ENCODE measurements at regions not wholly inside any gene's neighbourhood (a gene's known extent, or its start where the extent isn't known, plus 50 kb on each side); places are given as distances from the start of the nearest gene placed in this dataset.

GRCh38 chr3:46112984-46113383, 85.7 kb upstream of the XCR1 start:
- no peaks in the 10 kb centered on the region for H4K20me1 ChIP-seq (ENCODE audit: control insufficient read depth, insufficient read depth, insufficient read length)
- no peak overlapping the region for H2BK20ac ChIP-seq (ENCODE audit: low read depth, low read length, poor library complexity, severe bottlenecking)
- H3K14ac ChIP-seq (ENCODE audit: insufficient read depth, low read length), result no peak overlapping the region
- H2AK5ac ChIP-seq (ENCODE audit: insufficient read length, low read length), result no peak overlapping the region
- H2BK5ac ChIP-seq (ENCODE audit: insufficient read length, low read length), result no peak overlapping the region
- H3K56ac ChIP-seq (ENCODE audit: insufficient read length, low read depth, low read length), result no peak overlapping the region
- Mint-ChIP-seq H3K27ac (no peak overlapping the region), H3K36me3 (ENCODE audit: insufficient read depth in 1 of 3, low read depth in 3 of 3) (peaks cover 0 to 10% (median 0%) of the 10 kb centered on the region in 3 experiments; a peak in 1 of 7 replicates), H3K4me1 (peaks cover 21 to 28% of the 10 kb centered on the region in 2 experiments), H3K27me3 (ENCODE audit: low read depth) (no peaks in the 10 kb centered on the region), H3K4me3 (no peak overlapping the region), H3K9me3 (peaks cover 2 to 6% of the 10 kb centered on the region in 2 experiments; a peak in 3 of 5 replicates)
- no peak for TF ChIP-seq CTCF (conservative IDR thresholded peaks at IDR 0.05)
- no peak overlapping the region for H2BK12ac ChIP-seq (ENCODE audit: insufficient read length, low read depth, low read length)
- no peak overlapping the region for H3K4me2 ChIP-seq (ENCODE audit: insufficient read depth, insufficient read length, low read length)
- no peak for DNase-seq
- H3K79me2 ChIP-seq (ENCODE audit: insufficient read depth, low read length), result no peaks in the 10 kb centered on the region
- H3K79me1 ChIP-seq (ENCODE audit: insufficient read depth, low read depth, low read length, poor library complexity, severe bottlenecking), result no peaks in the 10 kb centered on the region
- H3K23ac ChIP-seq (ENCODE audit: insufficient read length, low read depth, low read length), result no peak overlapping the region
- H3K4ac ChIP-seq (ENCODE audit: low read depth, low read length), result no peak overlapping the region
- no peak overlapping the region for H3K9ac ChIP-seq (ENCODE audit: extremely low read depth, insufficient read length, low read length)
- H3K27ac ChIP-seq (ENCODE audit: insufficient read length, low read depth, low read length), result no peak overlapping the region
- no CpG with 5 or more reads among the region's 3 CpGs for WGBS (ENCODE audit: extremely low coverage, insufficient read length, low lambda C conversion rate)
- H2BK15ac ChIP-seq (ENCODE audit: low read depth, low read length), result no peak overlapping the region
- no peaks in the 10 kb centered on the region for H3K27me3 ChIP-seq (ENCODE audit: insufficient read depth, low read length)
- no peak overlapping the region for H3K18ac ChIP-seq (ENCODE audit: insufficient read length, low read depth, low read length)
- H2AFZ ChIP-seq (ENCODE audit: low read length), result no peak overlapping the region
- H4K8ac ChIP-seq (replicated peaks; ENCODE audit: insufficient read length, low read depth, low read length), result no peak overlapping the region
- H3K23me2 ChIP-seq (ENCODE audit: insufficient read length, low read depth, low read length, poor library complexity, severe bottlenecking), result no peaks in the 10 kb centered on the region
- H4K5ac ChIP-seq (ENCODE audit: insufficient read length, low read depth, low read length), result no peak overlapping the region
- no peak overlapping the region for H2BK120ac ChIP-seq (ENCODE audit: low read depth, low read length, poor library complexity, severe bottlenecking)
- no peaks in the 10 kb centered on the region for H3K9me3 ChIP-seq (ENCODE audit: control insufficient read depth, low read depth, low read length)
- peaks cover 3% of the 10 kb centered on the region; the same call in 1 of the 2 replicates for H3K4me1 ChIP-seq (ENCODE audit: insufficient read depth, low read length)
- H4K91ac ChIP-seq (ENCODE audit: insufficient read length, low read depth, low read length), result no peak overlapping the region
- H3T11ph ChIP-seq (ENCODE audit: low read length), result no peak overlapping the region

All from H9 (cell line).